HepG2 (cell line): ENCODE measurements at regions not wholly inside any gene's neighbourhood (a gene's known extent, or its start where the extent isn't known, plus 50 kb on each side); places are given as distances from the start of the nearest gene placed in this dataset.

Source experiments
- ATAC-seq: fragments of 200-7000 bp; cut with Tn5 transposase; 3 replicates; pipeline ENCODE4 v1.9.1; 2020; ENCODE audit warnings: mild to moderate bottlenecking, moderate library complexity
- BruUV-seq: library from RNA; stranded (reverse); fragments of 400-500 nt; replicated peaks from 2 replicates; lab custom pipeline; 2021; lab: Mats Ljungman, UMichigan
- CTCF ChIA-PET: fragments of 300-600 bp; formaldehyde crosslinking; extraction: SDS; loops from one replicate; lab custom pipeline; 2021; ENCODE audit warnings: low total read pairs, inconsistent platforms, low intra/inter-chr PET ratio; lab: Yijun Ruan, JAX
- POLR2A ChIA-PET: fragments of 350-600 bp; sonication (Branson Sonifier 250); formaldehyde crosslinking; loops from one replicate; lab custom pipeline; 2020; ENCODE audit warnings: antibody characterized with exemption, inconsistent platforms; lab: Yijun Ruan, JAX
- DNase-seq: peaks from one replicate; pipeline ENCODE4 v3.0.0-alpha.2; 2015; ENCODE audit warnings: low spot score
- FAIRE-seq: peaks from 3 replicates; lab custom pipeline; 2011; peaks lifted over from hg19 to GRCh38; lab: Jason Lieb, UNC
- H2AFZ ChIP-seq: one replicate; pipeline ENCODE4 v1.6.1; 2011; ENCODE audit warnings: low read length, inconsistent platforms
- H3K27ac ChIP-seq: fragments of 300-600 bp; 3 replicates; pipeline ENCODE4 v1.8.0; 2011; ENCODE audit warnings: mixed run types, mild to moderate bottlenecking, mixed read lengths, low read length, inconsistent platforms; ENCODE audit not compliant: insufficient read depth; ENCODE audit errors: extremely low read length
- H3K27me3 ChIP-seq, 2 experiments: fragments of 200-600 bp in 1 of 2; 2 replicates in 1 of 2; 3 replicates in 1 of 2; pipeline versions ENCODE4 v1.6.0 to v1.8.0; 2011; ENCODE audit warnings: low read length in 2 of 2, mild to moderate bottlenecking in 2 of 2, moderate library complexity in 2 of 2, inconsistent platforms in 1 of 2; ENCODE audit not compliant: insufficient read depth in 2 of 2, control insufficient read depth in 1 of 2
- H3K36me3 ChIP-seq, 2 experiments: fragments of 200-600 bp in 1 of 2; replicated peaks in 1 of 2; 2 replicates in 1 of 2; 3 replicates in 1 of 2; pipeline versions ENCODE4 v1.5.1 to v1.8.0; 2011; ENCODE audit warnings: low read length in 2 of 2, inconsistent platforms in 1 of 2; ENCODE audit not compliant: insufficient read depth in 2 of 2, control insufficient read depth in 1 of 2
- H3K4me1 ChIP-seq: 2 replicates; pipeline ENCODE4 v1.5.1; 2012; ENCODE audit warnings: low read length, inconsistent platforms; ENCODE audit not compliant: insufficient read depth
- H3K4me2 ChIP-seq: 2 replicates; pipeline ENCODE4 v1.6.0; 2011; ENCODE audit warnings: low read depth, low read length, inconsistent platforms
- H3K4me3 ChIP-seq, 3 experiments: fragments of 200-600 bp in 1 of 3; sonication (generic), shearing (Covaris generic) in 1 of 3; replicated peaks in 1 of 3; 2 replicates each; pipeline ENCODE4 v1.5.1; 2011 to 2016; ENCODE audit warnings: low read length in 3 of 3, inconsistent platforms in 2 of 3, low read depth in 2 of 3, mild to moderate bottlenecking in 2 of 3, control low read depth in 1 of 3, mixed read lengths in 1 of 3; ENCODE audit not compliant: insufficient read depth in 1 of 3
- H3K79me2 ChIP-seq: one replicate; pipeline ENCODE4 v1.6.1; 2011; ENCODE audit warnings: low read length, inconsistent platforms; ENCODE audit not compliant: insufficient read depth
- H3K9ac ChIP-seq: 2 replicates; pipeline ENCODE4 v1.6.0; 2011; ENCODE audit warnings: mild to moderate bottlenecking, low read depth, low read length, inconsistent platforms; ENCODE audit not compliant: insufficient read depth
- H3K9me3 ChIP-seq: 2 replicates; pipeline ENCODE4 v1.5.1; 2012; ENCODE audit warnings: mild to moderate bottlenecking, low read length
- H4K20me1 ChIP-seq: 2 replicates; pipeline ENCODE4 v1.6.0; 2011; ENCODE audit warnings: inconsistent platforms, mild to moderate bottlenecking, low read length, moderate library complexity; ENCODE audit not compliant: insufficient read depth
- ATF7-NPFF ChIP-seq: sonication (generic); formaldehyde crosslinking; IDR thresholded peaks from 2 replicates; pipeline ENCODE4 v1.8.1; 2023; ENCODE audit warnings: mild to moderate bottlenecking, low read depth, missing genetic modification reagents, moderate library complexity
- CENPBD1 ChIP-seq: sonication (generic); formaldehyde crosslinking; IDR thresholded peaks from 2 replicates; pipeline ENCODE4 v1.8.0; 2022; ENCODE audit warnings: missing genetic modification reagents, low read depth, mild to moderate bottlenecking, borderline replicate concordance
- CREB1 ChIP-seq, 2 experiments: fragments of 450-650 bp in 1 of 2; IDR thresholded peaks; 2 replicates each; pipeline ENCODE4 v1.6.1; 2016 to 2017; ENCODE audit warnings: control low read depth in 1 of 2, mild to moderate bottlenecking in 1 of 2, missing compliant biosample characterization in 1 of 2, missing genetic modification characterization in 1 of 2
- GLI4 ChIP-seq: sonication (generic); formaldehyde crosslinking; IDR thresholded peaks from 2 replicates; pipeline ENCODE4 v1.5.1; 2020; ENCODE audit warnings: missing genetic modification reagents, mild to moderate bottlenecking, moderate library complexity, borderline replicate concordance
- GRHL1 ChIP-seq: sonication (generic); formaldehyde crosslinking; conservative IDR thresholded peaks from 2 replicates; pipeline ENCODE4 v1.8.0; 2022; ENCODE audit warnings: missing genetic modification reagents
- HES4 ChIP-seq: sonication (generic); formaldehyde crosslinking; IDR thresholded peaks from 2 replicates; pipeline ENCODE4 v1.9.0; 2021; ENCODE audit warnings: mild to moderate bottlenecking, missing genetic modification reagents, borderline replicate concordance
- KDM5A ChIP-seq: fragments of 200-600 bp; sonication (generic); IDR thresholded peaks from 2 replicates; pipeline ENCODE4 v1.7.0; 2018; ENCODE audit warnings: antibody characterized with exemption, mild to moderate bottlenecking, low read length, borderline replicate concordance
- KLF12 ChIP-seq: sonication (generic); formaldehyde crosslinking; IDR thresholded peaks from 2 replicates; pipeline ENCODE4 v1.4.0; 2020; ENCODE audit warnings: missing genetic modification reagents, borderline replicate concordance
- PHF8 ChIP-seq: sonication (generic); formaldehyde crosslinking; IDR thresholded peaks from 2 replicates; pipeline ENCODE4 v1.5.0; 2020; ENCODE audit warnings: missing genetic modification reagents
- SMAD9 ChIP-seq: sonication (generic); formaldehyde crosslinking; IDR thresholded peaks from 2 replicates; pipeline ENCODE4 v1.5.1; 2020; ENCODE audit warnings: mild to moderate bottlenecking, missing genetic modification reagents
- U2AF2 ChIP-seq: fragments of 200-400 bp; formaldehyde crosslinking; IDR thresholded peaks from 2 replicates; pipeline ENCODE4 v1.6.1; 2017; ENCODE audit warnings: low read depth, mild to moderate bottlenecking, low read length
- ZFP37 ChIP-seq: sonication (generic); formaldehyde crosslinking; IDR thresholded peaks from 2 replicates; pipeline ENCODE4 v1.4.0; 2020; ENCODE audit warnings: missing genetic modification reagents, borderline replicate concordance
- WGBS: methylation state at CpG from one replicate; pipeline ENCODE4 v1.1.6; 2017; ENCODE audit warnings: low lambda C conversion rate; 5-methylcytosine and 5-hydroxymethylcytosine counted together
- in situ Hi-C: cut with HindIII; loops from 2 replicates; pipeline ENCODE4 v1.10.0; 2017; ENCODE audit warnings: low pct_unique_long_range_greater_than_20kb; ENCODE audit not compliant: extremely low pct_ligation_motif_present
- intact Hi-C: fragments of 100-400 bp; cut with micrococcal nuclease; formaldehyde crosslinking; loops from one replicate; pipeline ENCODE4 v1.10.0; 2022; ENCODE audit not compliant: unreplicated experiment

GRCh38 chr5:103706939-103707682, 144.5 kb upstream of the NUDT12 start (continued):
- no peak for TF ChIP-seq CENPBD1 (CRISPR knock-in tag)
- no peak for TF ChIP-seq PHF8 (CRISPR knock-in tag)
- no peak for TF ChIP-seq SMAD9 (CRISPR knock-in tag)
- TF ChIP-seq HES4 (CRISPR knock-in tag), result no peak

GRCh38 chr5:103703617-103704016, 141.0 kb upstream of the NUDT12 start:
- in situ Hi-C loops, result no loop called here
- DNase-seq (no peak), FAIRE-seq (no peak), ATAC-seq (no peak)
- H3K27me3 ChIP-seq, result no peaks in the 10 kb centered on the region
- H3K4me2 ChIP-seq, result no peak overlapping the region
- no peak overlapping the region for H3K9ac ChIP-seq
- ChIA-PET CTCF (no interaction called here), POLR2A (no interaction called here)
- no peaks in the 10 kb centered on the region for H3K36me3 ChIP-seq
- H3K27ac ChIP-seq, result no peak overlapping the region
- H2AFZ ChIP-seq, result no peak overlapping the region
- no peaks in the 10 kb centered on the region for H4K20me1 ChIP-seq
- WGBS, result 11% methylated on average over 3 of the region's 3 CpGs
- no peaks in the 10 kb centered on the region for H3K9me3 ChIP-seq
- no TSS peak for BruUV-seq
- H3K79me2 ChIP-seq, result no peaks in the 10 kb centered on the region
- intact Hi-C loops, result no loop called here
- H3K4me3 ChIP-seq, result no peak overlapping the region
- H3K4me1 ChIP-seq, result no peaks in the 10 kb centered on the region
- TF ChIP-seq U2AF2, result no peak
- TF ChIP-seq KLF12, result no peak
- no peak for TF ChIP-seq GRHL1 (CRISPR knock-in tag)
- no peak for TF ChIP-seq CREB1 (IDR thresholded peaks at IDR 0.05)
- TF ChIP-seq CREB1 (CRISPR knock-in tag; IDR thresholded peaks at IDR 0.05), result no peak
- no peak for TF ChIP-seq ZFP37 (CRISPR knock-in tag)
- TF ChIP-seq GLI4 (CRISPR knock-in tag), result no peak
- TF ChIP-seq ATF7-NPFF (CRISPR knock-in tag), result no peak
- TF ChIP-seq KDM5A, result no peak
